ENCODE measurements at regions not wholly inside any gene's neighbourhood (a gene's known extent, or its start where the extent isn't known, plus 50 kb on each side); places are given as distances from the start of the nearest gene placed in this dataset.

DNA sequence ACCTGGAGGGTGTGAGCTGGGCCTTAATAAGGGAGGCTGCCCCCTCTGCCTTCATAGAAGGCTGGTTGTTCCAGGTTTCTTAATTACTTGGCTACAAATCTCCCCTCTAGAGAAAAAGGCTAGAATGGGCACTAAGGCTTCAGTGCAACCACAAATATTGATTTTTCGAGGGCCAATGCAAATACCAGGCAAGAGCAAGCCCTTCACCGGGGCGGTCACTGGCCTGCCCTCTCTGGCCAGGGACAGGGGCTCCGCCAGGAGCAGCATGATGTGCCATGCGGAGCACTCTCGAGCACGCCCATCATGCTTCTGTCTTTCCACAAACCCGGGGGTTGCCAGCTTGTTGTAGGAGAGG is 127.8 kb upstream of the SPACA7 start:
- DNase-seq (ENCODE audit: low read depth in 1 of 2, low spot score in 2 of 2) (peak in 1 of 2 experiments; percentile 39), FAIRE-seq (no peak)
- CTCF ChIA-PET (ENCODE audit: partially characterized antibody): interaction anchor here (0.6 to 2.0 kb wide), 4 partner anchors 9 to 721 kb away, joined by 3 to 4 read pairs (median 3); no protein-coding TSS in a partner anchor
- no peak overlapping the region for H2BK5ac ChIP-seq (ENCODE audit: low read depth, low read length)
- H3K18ac ChIP-seq (ENCODE audit: extremely low read depth, low read length): no peak overlapping the region; the same call in 1 of the 2 replicates
- H2BK20ac ChIP-seq (ENCODE audit: low read length): no peak overlapping the region
- peak overlapping the region; percentile 81 for H4K8ac ChIP-seq (ENCODE audit: extremely low read depth, insufficient read depth, low read length)
- H2AK5ac ChIP-seq (ENCODE audit: low read depth, low read length): no peak overlapping the region
- H4K91ac ChIP-seq (replicated peaks; ENCODE audit: insufficient read length, low read length): peak overlapping the region; percentile 18
- H3K23me2 ChIP-seq (ENCODE audit: low read depth, low read length): no peaks in the 10 kb centered on the region
- H2BK15ac ChIP-seq (ENCODE audit: low read length): no peak overlapping the region
- no peak overlapping the region for H3K4me3 ChIP-seq (ENCODE audit: extremely low read depth in 1 of 4, insufficient read depth in 2 of 4, low read depth in 3 of 4, low read length in 4 of 4)
- no peak overlapping the region for H3K9ac ChIP-seq (replicated peaks in 1 of 4; ENCODE audit: extremely low read depth in 1 of 4, low read depth in 3 of 4, low read length in 3 of 4)
- H4K20me1 ChIP-seq (replicated peaks in 1 of 2; ENCODE audit: control insufficient read depth in 1 of 2, insufficient read depth in 2 of 2, low read length in 2 of 2): no peaks in the 10 kb centered on the region
- H3K4me2 ChIP-seq (ENCODE audit: insufficient read depth in 1 of 2, low read depth in 2 of 2, low read length in 2 of 2): no peak overlapping the region
- H3K56ac ChIP-seq (replicated peaks; ENCODE audit: insufficient read length, low read depth, low read length): no peak overlapping the region
- no peaks in the 10 kb centered on the region for H3K79me1 ChIP-seq (ENCODE audit: low read depth, low read length)
- no peaks in the 10 kb centered on the region for H3K9me3 ChIP-seq (ENCODE audit: insufficient read depth in 2 of 2, low read depth in 1 of 2, low read length in 1 of 2)
- H3K27ac ChIP-seq (ENCODE audit: low read depth, low read length): no peak overlapping the region
- H2BK120ac ChIP-seq (replicated peaks; ENCODE audit: low read depth, low read length): no peak overlapping the region
- no peaks in the 10 kb centered on the region for H3K36me3 ChIP-seq (ENCODE audit: control insufficient read depth in 2 of 4, insufficient read depth in 4 of 4, low read length in 3 of 4)
- H2BK12ac ChIP-seq (ENCODE audit: low read depth, low read length): no peak overlapping the region
- 94% methylated on average over 8 of the region's 8 CpGs; no CpG with 5 or more reads in 1 of the 2 experiments for WGBS, 2 experiments (ENCODE audit: extremely low coverage in 1 of 2, insufficient coverage in 1 of 2, insufficient read length in 1 of 2, insufficient replicate concordance in 2 of 2, low coverage in 1 of 2, low lambda C conversion rate in 2 of 2, missing lambda C conversion rate in 1 of 2)
- H2AFZ ChIP-seq (ENCODE audit: low read length): no peak overlapping the region
- H3K23ac ChIP-seq (ENCODE audit: insufficient read length): no peak overlapping the region
- no peaks in the 10 kb centered on the region for H3K27me3 ChIP-seq (replicated peaks in 1 of 4; ENCODE audit: control insufficient read depth in 3 of 4, extremely low read depth in 1 of 4, insufficient read depth in 3 of 4, low read length in 3 of 4)
- H3K4ac ChIP-seq (replicated peaks; ENCODE audit: insufficient read length, low read depth, low read length): no peak overlapping the region
- POLR2A ChIA-PET (ENCODE audit: partially characterized antibody): no interaction called here
- H3K14ac ChIP-seq (ENCODE audit: insufficient read length): no peak overlapping the region
- H3K79me2 ChIP-seq (ENCODE audit: control insufficient read depth in 1 of 2, insufficient read depth in 2 of 2, low read length in 2 of 2): no peaks in the 10 kb centered on the region
- H4K5ac ChIP-seq (ENCODE audit: insufficient read length, low read depth, low read length): no peak overlapping the region
- peaks cover 0 to 6% (median 3%) of the 10 kb centered on the region in 4 experiments; a peak in 5 of 7 replicates for H3K4me1 ChIP-seq (replicated peaks in 1 of 4; ENCODE audit: control insufficient read depth in 3 of 4, insufficient read depth in 4 of 4, low read length in 3 of 4)
- TF ChIP-seq SRF (IDR thresholded peaks at IDR 0.05; ENCODE audit: low read depth, low read length): no peak
- no peak for TF ChIP-seq RNF2 (IDR thresholded peaks at IDR 0.05; ENCODE audit: borderline replicate concordance, low read depth, low read length, missing control alignments, poor library complexity, severe bottlenecking)
- no peak for TF ChIP-seq NRF1 (IDR thresholded peaks at IDR 0.05; ENCODE audit: low read depth, low read length)
- no peak for TF ChIP-seq BACH1 (IDR thresholded peaks at IDR 0.05; ENCODE audit: low read length)
- no peak for TF ChIP-seq EGR1 (IDR thresholded peaks at IDR 0.05; ENCODE audit: borderline replicate concordance, low read depth, low read length)
- TF ChIP-seq SP2 (IDR thresholded peaks at IDR 0.05; ENCODE audit: low read length): no peak
- TF ChIP-seq SIN3A (conservative IDR thresholded peaks at IDR 0.05 in 1 of 2, IDR thresholded peaks at IDR 0.05 in 1 of 2; ENCODE audit: low read depth in 1 of 2, low read length in 2 of 2): no peak
- no peak for TF ChIP-seq SP1 (IDR thresholded peaks at IDR 0.05; ENCODE audit: low read depth, low read length)
- TF ChIP-seq ATF3 (IDR thresholded peaks at IDR 0.05; ENCODE audit: insufficient read depth, low read depth, low read length): no peak
- no peak for TF ChIP-seq POU5F1 (IDR thresholded peaks at IDR 0.05; ENCODE audit: low read depth, low read length)
- TF ChIP-seq JUND (IDR thresholded peaks at IDR 0.05; ENCODE audit: low read length): no peak
- no peak for TF ChIP-seq SUZ12 (IDR thresholded peaks at IDR 0.05; ENCODE audit: low read length)
- no peak for TF ChIP-seq SAP30 (IDR thresholded peaks at IDR 0.05; ENCODE audit: insufficient read depth, insufficient replicate concordance, low read length)
- no peak for TF ChIP-seq RFX5 (IDR thresholded peaks at IDR 0.05; ENCODE audit: borderline replicate concordance, low read depth, low read length)
